ENCODE measurements at regions not wholly inside any gene's neighbourhood (a gene's known extent, or its start where the extent isn't known, plus 50 kb on each side); places are given as distances from the start of the nearest gene placed in this dataset.

DNA sequence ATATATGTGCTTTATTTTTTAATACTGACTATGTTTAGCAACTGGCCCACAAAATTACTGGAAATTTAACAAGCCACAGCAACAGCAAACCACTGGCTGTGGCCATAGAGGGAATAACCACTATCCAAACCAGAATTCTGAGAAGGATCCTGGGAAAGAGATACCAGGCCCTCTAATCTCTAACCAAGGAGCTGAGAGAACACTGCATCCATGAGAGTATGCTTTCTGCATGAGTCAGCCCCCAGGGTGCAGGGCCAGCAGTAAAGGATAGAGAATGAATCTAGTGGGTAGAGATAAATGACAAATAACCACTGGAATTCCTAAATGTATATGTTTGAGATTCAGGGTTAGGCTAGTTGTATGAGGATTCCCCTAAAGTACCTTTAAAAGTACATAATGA is 221.8 kb downstream of the KIT start:
- Mint-ChIP-seq H3K4me1 (ENCODE audit: low read depth) (no peaks in the 10 kb centered on the region), H3K36me3 (ENCODE audit: low read depth) (no peaks in the 10 kb centered on the region), H3K4me3 (no peak overlapping the region), H3K27me3 (no peaks in the 10 kb centered on the region), H3K9me3 (no peaks in the 10 kb centered on the region), H3K27ac (no peak overlapping the region)
- no peak for DNase-seq

GRCh38 chr4:54877006-54877405 is 219.2 kb downstream of the KIT start:
- Mint-ChIP-seq H3K27me3 (no peaks in the 10 kb centered on the region), H3K4me1 (ENCODE audit: low read depth) (no peaks in the 10 kb centered on the region), H3K4me3 (no peak overlapping the region), H3K9me3 (no peaks in the 10 kb centered on the region), H3K27ac (no peak overlapping the region), H3K36me3 (ENCODE audit: low read depth) (no peaks in the 10 kb centered on the region)
- no peak for DNase-seq

GRCh38 chr4:54872261-54872660 is 214.5 kb downstream of the KIT start:
- H3K27me3 Mint-ChIP-seq = no peaks in the 10 kb centered on the region
- H3K27ac Mint-ChIP-seq = no peak overlapping the region
- no peaks in the 10 kb centered on the region for H3K9me3 Mint-ChIP-seq
- H3K4me1 Mint-ChIP-seq (ENCODE audit: low read depth) = no peaks in the 10 kb centered on the region
- no peak for DNase-seq
- H3K36me3 Mint-ChIP-seq (ENCODE audit: low read depth) = no peaks in the 10 kb centered on the region
- H3K4me3 Mint-ChIP-seq = no peak overlapping the region

- Mint-ChIP-seq H3K27me3 (no peaks in the 10 kb centered on the region), H3K9me3 (no peaks in the 10 kb centered on the region), H3K4me1 (ENCODE audit: low read depth) (no peaks in the 10 kb centered on the region), H3K36me3 (ENCODE audit: low read depth) (no peaks in the 10 kb centered on the region), H3K27ac (no peak overlapping the region), H3K4me3 (no peak overlapping the region)
- no peak for DNase-seq
Observed at GRCh38 chr4:54863571-54864255, 206.0 kb downstream of the KIT start.

DNA sequence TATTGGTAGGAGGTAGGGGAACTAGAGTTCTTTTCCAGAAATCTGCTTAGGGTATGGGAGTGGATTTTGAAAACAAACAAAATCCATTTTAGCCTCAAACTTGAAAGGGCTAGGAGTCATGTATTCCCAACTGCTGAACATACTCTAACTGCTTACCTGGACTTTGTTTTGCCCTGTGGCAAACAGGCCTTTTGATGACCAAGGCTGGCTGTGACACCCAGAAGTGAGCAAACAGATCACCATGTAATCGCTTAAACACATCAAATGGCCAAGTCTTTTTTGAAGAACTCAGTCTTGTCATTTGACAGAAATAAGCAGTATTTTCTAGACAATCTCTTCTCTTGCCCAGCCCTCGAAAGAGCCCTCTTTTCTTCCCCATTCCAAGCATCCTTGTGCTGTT is 203.4 kb downstream of the KIT start:
- DNase-seq = no peak
- Mint-ChIP-seq H3K4me3 (no peak overlapping the region), H3K9me3 (no peaks in the 10 kb centered on the region), H3K36me3 (ENCODE audit: low read depth) (no peaks in the 10 kb centered on the region), H3K4me1 (ENCODE audit: low read depth) (no peaks in the 10 kb centered on the region), H3K27me3 (no peaks in the 10 kb centered on the region), H3K27ac (no peak overlapping the region)

DNA sequence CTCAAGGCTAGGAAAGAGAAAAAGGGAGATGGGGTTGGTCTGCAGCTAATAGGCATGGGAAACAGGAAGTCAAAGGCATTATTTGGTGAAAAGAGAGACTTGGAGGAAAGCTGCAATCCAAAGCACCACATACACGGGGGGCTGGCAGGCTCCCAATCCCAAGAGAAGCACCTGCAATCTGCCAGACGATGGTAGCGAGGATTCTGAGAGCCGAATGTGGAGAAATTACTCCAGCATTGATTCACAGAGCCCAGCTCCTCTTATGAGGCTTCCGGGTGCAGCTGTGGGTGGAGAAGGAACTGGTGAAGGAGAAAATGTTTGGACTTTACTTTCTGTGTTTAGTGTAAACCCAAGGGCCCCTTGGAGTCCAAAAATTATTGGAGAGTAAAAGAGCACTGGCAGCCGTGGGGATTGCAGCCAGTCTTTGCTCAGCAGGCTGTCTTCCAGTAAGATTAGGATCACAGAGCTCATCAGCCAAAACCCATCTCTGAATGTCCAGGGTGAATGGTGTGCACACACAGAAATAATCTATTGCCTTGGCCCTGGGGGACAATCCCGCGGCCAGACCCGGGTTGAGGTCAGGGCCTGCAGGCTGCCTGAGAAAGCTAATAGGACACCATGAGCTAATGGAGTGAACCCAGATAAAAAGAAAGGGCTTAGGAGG is 197.6 kb downstream of the KIT start:
- H3K27me3 Mint-ChIP-seq = no peaks in the 10 kb centered on the region
- no peaks in the 10 kb centered on the region for H3K36me3 Mint-ChIP-seq (ENCODE audit: low read depth)
- no peaks in the 10 kb centered on the region for H3K9me3 Mint-ChIP-seq
- DNase-seq = no peak
- no peak overlapping the region for H3K27ac Mint-ChIP-seq
- H3K4me1 Mint-ChIP-seq (ENCODE audit: low read depth) = no peaks in the 10 kb centered on the region
- no peak overlapping the region for H3K4me3 Mint-ChIP-seq

GRCh38 chr4:54852602-54853001 is 194.8 kb downstream of the KIT start:
- Mint-ChIP-seq H3K36me3 (ENCODE audit: low read depth) (no peaks in the 10 kb centered on the region), H3K27me3 (no peaks in the 10 kb centered on the region), H3K27ac (no peak overlapping the region), H3K9me3 (no peaks in the 10 kb centered on the region), H3K4me3 (no peak overlapping the region), H3K4me1 (ENCODE audit: low read depth) (no peaks in the 10 kb centered on the region)
- no peak for DNase-seq

GRCh38 chr4:54852054-54852453 is 194.3 kb downstream of the KIT start:
- Mint-ChIP-seq H3K27ac (no peak overlapping the region), H3K4me1 (ENCODE audit: low read depth) (no peaks in the 10 kb centered on the region), H3K36me3 (ENCODE audit: low read depth) (no peaks in the 10 kb centered on the region), H3K4me3 (no peak overlapping the region), H3K9me3 (no peaks in the 10 kb centered on the region), H3K27me3 (no peaks in the 10 kb centered on the region)
- no peak for DNase-seq

DNA sequence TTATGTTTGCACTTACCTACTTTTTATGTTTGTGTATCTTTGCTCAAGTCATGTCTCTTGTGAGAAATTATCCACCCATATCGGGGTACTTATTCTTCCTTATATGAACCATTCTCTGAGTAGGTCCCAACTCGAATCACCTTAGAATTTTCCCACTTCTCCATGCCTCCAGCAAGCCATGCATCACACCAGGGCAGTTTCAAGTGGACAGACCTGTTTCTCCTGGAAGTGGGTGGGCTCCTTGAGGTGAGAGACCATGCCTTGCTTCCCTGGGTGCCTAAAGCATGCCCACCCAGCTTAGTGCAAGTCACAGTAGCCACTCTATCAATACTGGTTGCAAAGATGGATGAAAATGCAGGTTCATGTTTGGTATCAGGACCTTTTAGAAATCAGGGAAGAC is 187.2 kb downstream of the KIT start:
- no peaks in the 10 kb centered on the region for H3K4me1 Mint-ChIP-seq (ENCODE audit: low read depth)
- no peak overlapping the region for H3K4me3 Mint-ChIP-seq
- H3K27ac Mint-ChIP-seq = no peak overlapping the region
- H3K9me3 Mint-ChIP-seq = no peaks in the 10 kb centered on the region
- no peak for DNase-seq
- no peaks in the 10 kb centered on the region for H3K27me3 Mint-ChIP-seq
- H3K36me3 Mint-ChIP-seq (ENCODE audit: low read depth) = no peaks in the 10 kb centered on the region

GRCh38 chr4:54843946-54844345 is 186.2 kb downstream of the KIT start:
- Mint-ChIP-seq H3K27me3 (no peaks in the 10 kb centered on the region), H3K27ac (no peak overlapping the region), H3K4me3 (no peak overlapping the region), H3K4me1 (ENCODE audit: low read depth) (no peaks in the 10 kb centered on the region), H3K36me3 (ENCODE audit: low read depth) (no peaks in the 10 kb centered on the region), H3K9me3 (no peaks in the 10 kb centered on the region)
- DNase-seq = no peak

DNA sequence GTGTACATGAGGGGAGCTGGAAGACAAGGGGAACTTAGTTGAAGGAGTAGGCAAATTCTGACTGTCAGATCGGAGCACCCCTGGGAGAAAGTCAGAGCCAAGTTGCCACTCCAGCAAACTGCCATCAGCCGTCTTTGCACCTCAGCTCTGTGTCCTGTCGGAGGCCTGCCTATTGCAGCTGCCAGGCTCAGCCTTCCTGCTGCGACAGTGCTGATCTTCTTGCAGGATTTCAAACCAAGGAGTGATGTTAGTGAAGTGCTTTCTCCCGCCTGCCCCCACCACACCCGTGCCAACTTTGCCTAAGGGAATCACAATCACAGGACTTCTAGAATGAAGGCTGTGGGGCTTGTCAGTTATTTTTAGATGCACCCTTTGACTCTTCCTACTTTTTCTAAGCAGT is 185.3 kb downstream of the KIT start:
- H3K27ac Mint-ChIP-seq = no peak overlapping the region
- H3K4me3 Mint-ChIP-seq = no peak overlapping the region
- no peaks in the 10 kb centered on the region for H3K4me1 Mint-ChIP-seq (ENCODE audit: low read depth)
- no peaks in the 10 kb centered on the region for H3K36me3 Mint-ChIP-seq (ENCODE audit: low read depth)
- no peaks in the 10 kb centered on the region for H3K27me3 Mint-ChIP-seq
- no peaks in the 10 kb centered on the region for H3K9me3 Mint-ChIP-seq
- DNase-seq = no peak

DNA sequence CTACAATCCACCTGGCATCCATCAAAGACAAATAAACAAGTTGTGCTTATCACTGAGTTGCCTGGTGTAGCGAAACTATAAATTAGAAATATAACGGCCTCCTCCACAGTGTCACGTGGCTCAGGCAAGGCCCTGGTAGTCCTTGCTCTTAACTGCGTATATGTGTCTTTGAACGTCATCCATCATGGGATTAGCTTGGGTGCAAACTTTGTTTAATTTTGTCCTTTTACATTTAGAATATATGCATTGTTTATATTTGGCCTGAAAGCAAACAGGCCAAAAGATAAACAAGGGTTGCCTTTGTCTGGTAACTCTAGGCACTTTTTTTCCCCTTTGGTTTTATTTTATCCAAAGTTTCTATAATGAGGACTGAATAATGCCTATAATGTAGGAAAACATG is 184.9 kb downstream of the KIT start:
- no peak overlapping the region for H3K4me3 Mint-ChIP-seq
- H3K9me3 Mint-ChIP-seq = no peaks in the 10 kb centered on the region
- no peak overlapping the region for H3K27ac Mint-ChIP-seq
- no peaks in the 10 kb centered on the region for H3K36me3 Mint-ChIP-seq (ENCODE audit: low read depth)
- H3K4me1 Mint-ChIP-seq (ENCODE audit: low read depth) = no peaks in the 10 kb centered on the region
- no peaks in the 10 kb centered on the region for H3K27me3 Mint-ChIP-seq
- no peak for DNase-seq

DNA sequence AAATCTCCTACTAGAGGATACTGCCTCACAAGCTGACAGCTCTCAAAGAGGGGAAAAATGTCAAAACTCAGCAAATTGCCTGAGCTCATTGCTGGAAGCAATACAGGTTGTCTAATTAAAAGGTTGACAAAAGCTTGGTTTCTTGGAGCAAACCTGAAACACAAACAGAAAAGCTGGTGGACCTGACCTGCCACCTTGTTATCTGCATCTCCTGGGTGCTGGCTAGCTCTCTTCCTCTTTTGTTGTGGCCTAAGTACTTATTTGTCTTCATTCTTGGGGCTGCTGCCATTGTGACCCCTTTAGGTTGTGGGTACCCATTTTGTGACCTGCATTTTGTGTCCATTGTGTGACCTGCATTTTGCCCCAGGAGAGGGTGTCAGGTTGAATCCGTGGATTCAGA is 184.5 kb downstream of the KIT start:
- Mint-ChIP-seq H3K36me3 (ENCODE audit: low read depth) (no peaks in the 10 kb centered on the region), H3K27ac (no peak overlapping the region), H3K27me3 (no peaks in the 10 kb centered on the region), H3K9me3 (no peaks in the 10 kb centered on the region), H3K4me3 (no peak overlapping the region), H3K4me1 (ENCODE audit: low read depth) (no peaks in the 10 kb centered on the region)
- no peak for DNase-seq

DNA sequence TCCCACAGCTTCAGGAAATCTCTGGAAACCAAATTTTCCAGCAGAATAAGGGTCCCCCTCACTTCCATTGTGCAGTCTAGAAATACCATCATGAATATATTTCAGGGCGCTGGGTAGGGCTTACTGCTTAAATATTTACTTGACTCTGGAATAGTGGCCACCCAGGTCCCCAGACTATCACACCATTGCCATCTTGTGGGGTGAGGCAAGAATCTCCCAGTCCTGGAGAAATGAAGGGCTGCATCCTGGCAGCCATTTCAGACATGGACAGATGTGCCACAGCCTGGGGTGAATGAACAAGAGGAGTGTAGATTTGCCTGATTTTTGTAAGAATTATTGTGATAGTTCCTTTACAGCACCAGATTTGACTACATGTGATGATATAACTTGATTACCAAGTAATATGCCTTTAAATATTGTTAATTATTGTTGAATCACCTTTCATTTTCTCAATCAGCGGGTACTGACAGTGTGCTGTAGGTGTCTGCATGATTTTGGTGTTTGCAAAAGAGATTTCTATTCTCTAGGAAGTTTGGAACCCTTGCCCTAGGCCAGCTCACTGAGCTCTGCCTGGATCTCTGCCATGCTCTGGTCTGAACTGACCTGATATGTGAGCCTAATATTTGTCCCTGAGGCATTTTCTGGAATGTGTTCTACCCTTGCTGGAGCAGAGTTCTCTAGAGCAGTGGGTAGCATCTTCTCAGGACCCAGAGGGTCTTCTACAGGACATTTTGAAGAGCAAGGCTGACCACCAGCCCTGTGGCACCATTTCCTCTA is 183.4 kb downstream of the KIT start:
- H3K27ac Mint-ChIP-seq = no peak overlapping the region

DNA sequence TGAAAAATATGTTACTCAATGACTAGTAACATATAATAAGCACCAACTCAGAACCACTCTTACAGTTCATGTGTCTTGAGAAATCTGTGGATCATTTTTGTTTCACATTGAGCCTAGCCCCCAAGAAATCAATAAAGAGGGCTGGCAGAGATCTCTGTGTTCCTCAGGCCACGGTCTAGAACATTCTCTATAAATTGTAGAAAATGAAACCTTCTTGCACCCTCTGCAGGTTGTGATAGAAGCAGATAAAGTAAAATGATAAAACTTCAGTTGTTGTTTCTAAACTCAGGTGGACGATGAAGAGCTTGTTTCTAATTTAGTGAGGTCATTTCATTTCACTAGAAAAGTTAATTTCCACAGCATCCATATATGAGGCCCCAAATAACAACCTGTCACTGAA is 182.7 kb downstream of the KIT start:
- Mint-ChIP-seq H3K9me3 (no peaks in the 10 kb centered on the region), H3K4me1 (ENCODE audit: low read depth) (no peaks in the 10 kb centered on the region), H3K36me3 (ENCODE audit: low read depth) (no peaks in the 10 kb centered on the region), H3K27me3 (no peaks in the 10 kb centered on the region), H3K4me3 (no peak overlapping the region), H3K27ac (no peak overlapping the region)
- DNase-seq = no peak

More for the DNA sequence above, 183.4 kb downstream of the KIT start:
- H3K4me3 Mint-ChIP-seq = no peak overlapping the region
- H3K27me3 Mint-ChIP-seq = no peaks in the 10 kb centered on the region
- no peak for DNase-seq
- H3K36me3 Mint-ChIP-seq (ENCODE audit: low read depth) = no peaks in the 10 kb centered on the region
- H3K4me1 Mint-ChIP-seq (ENCODE audit: low read depth) = no peaks in the 10 kb centered on the region
- no peaks in the 10 kb centered on the region for H3K9me3 Mint-ChIP-seq
